ENCODE measurements at regions not wholly inside any gene's neighbourhood (a gene's known extent, or its start where the extent isn't known, plus 50 kb on each side); places are given as distances from the start of the nearest gene placed in this dataset.

- TF ChIP-seq CTCF (IDR thresholded peaks at IDR 0.05) (no peak), POLR2A (IDR thresholded peaks at IDR 0.05) (no peak)
Observed at GRCh38 chr5:152546493-152546892, 141.4 kb upstream of the NMUR2 start.

Data from right lobe of liver (tissue), 4 donors.